Stimulated activated CD8-positive, alpha-beta memory T cell treated with anti-CD3 and anti-CD28 coated beads, Interleukin-7, amount 100 ng/mL, for 4 hours (primary cell): ENCODE measurements at regions not wholly inside any gene's neighbourhood (a gene's known extent, or its start where the extent isn't known, plus 50 kb on each side); places are given as distances from the start of the nearest gene placed in this dataset.

Experiments
- DNase-seq, 2 donors: peaks; one replicate each; pipeline ENCODE4 v3.0.0-alpha.2; 2020; ENCODE audit warnings: low read depth in 2 of 2

DNA sequence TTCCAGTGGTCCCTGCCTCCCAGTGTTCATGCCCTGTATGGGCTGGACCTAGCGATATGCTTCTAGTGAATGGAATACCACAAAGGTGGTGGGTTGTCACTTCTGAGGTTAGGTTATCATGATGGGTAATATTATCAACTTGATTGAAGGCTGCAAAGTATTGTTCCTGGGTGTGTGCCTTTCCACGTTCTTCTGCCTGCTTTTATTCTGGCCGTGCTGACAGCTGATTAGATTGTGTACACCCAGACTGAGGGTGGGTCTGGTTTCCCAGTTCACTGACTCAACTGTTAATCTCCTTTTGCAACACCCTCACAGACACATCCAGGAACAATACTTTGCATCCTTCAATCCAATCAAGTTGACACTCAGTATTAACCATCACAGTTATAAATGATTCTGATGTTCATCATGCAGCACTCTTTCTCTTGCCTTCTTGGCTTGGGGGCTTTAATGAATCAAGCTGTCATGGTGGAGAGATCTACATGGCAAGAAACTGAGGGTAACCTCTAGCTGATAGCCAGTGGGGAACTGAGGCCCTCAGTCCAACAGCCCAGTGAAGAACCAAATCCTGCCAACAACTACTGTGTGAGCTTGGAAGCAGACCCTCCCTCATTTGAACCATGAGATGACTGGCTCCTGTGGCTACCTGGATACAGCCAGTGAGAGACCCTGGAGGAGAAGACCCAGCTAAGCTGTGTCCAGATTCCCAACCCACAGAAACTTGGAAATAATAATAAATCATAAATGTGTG lies 63.0 kb upstream of the CELF4 start:
- DNase-seq: no peak

DNA sequence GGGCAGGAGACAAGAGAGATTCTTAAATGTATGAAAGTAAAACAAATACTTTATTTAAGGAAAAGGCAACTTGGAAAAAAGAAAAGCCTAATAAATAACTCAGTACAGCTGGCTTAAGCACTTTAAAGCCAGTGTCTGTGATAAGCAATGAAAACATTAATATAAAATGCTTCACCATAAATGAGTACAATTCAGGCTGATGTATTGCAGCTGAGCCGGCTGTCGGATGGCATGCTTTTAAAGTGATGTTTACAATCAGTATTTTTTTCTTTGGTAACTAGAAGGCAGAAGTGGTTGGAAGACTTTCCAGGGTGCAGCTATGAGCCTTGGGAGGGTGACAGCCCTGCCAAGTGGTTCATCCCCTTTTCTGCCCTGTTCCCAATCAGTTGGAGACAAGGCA lies 58.7 kb upstream of the CELF4 start:
- DNase-seq: no peak

DNA sequence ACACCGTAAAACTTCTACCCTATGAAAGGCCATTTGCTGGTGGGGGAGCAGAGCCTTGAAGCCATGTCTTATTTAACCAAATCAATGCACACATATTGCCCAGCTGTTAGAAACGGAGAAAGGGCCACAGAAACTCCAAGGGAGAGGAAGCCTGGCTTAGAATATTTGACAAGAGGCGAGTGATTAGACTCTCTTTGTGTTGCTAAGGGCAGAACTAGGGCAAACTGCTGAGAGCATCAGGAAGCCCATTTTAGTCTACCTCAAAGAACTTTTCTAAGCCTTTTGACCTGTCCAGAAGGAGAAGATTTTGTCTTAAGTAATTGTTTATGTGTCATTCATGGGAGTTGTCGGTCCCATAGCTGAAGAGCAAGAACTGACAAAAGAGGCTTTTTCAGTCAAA lies 54.4 kb upstream of the CELF4 start:
- DNase-seq: no peak

DNA sequence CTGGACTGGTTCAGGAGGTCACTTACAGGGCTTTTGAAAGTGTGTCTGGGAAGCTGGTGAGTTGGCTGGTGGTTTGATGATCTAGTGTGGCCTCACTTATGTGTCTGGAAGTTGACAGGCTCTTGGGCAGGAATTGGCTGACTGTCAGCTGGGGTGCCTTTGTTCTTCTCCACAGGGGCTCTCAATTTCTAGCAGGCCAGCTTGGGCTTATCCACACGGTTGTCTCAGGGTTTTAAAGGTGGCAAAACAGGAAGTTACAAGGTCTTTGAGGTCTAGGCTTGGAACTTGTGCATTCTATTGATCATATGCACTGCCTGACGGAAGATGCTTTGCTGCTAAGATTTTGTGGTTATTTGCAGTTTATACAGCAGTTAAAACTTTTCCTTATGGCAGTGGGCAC lies 52.0 kb upstream of the CELF4 start:
- no peak for DNase-seq
